ENCODE measurements at regions not wholly inside any gene's neighbourhood (a gene's known extent, or its start where the extent isn't known, plus 50 kb on each side); places are given as distances from the start of the nearest gene placed in this dataset.

GRCh38 chr6:23413327-23414050 lies 712.5 kb upstream of the NRSN1 start:
- TF ChIP-seq CTCF (conservative IDR thresholded peaks at IDR 0.05) (no peak), ZFX (IDR thresholded peaks at IDR 0.05) (no peak)
